GM18498 (cell line): ENCODE measurements at regions not wholly inside any gene's neighbourhood (a gene's known extent, or its start where the extent isn't known, plus 50 kb on each side); places are given as distances from the start of the nearest gene placed in this dataset.

Experiments
- ATAC-seq: cut with Tn5 transposase; IDR thresholded peaks from one replicate; pipeline ENCODE4 v1.9.1; 2021; ENCODE audit warnings: mild to moderate bottlenecking, moderate library complexity; ENCODE audit not compliant: unreplicated experiment

DNA sequence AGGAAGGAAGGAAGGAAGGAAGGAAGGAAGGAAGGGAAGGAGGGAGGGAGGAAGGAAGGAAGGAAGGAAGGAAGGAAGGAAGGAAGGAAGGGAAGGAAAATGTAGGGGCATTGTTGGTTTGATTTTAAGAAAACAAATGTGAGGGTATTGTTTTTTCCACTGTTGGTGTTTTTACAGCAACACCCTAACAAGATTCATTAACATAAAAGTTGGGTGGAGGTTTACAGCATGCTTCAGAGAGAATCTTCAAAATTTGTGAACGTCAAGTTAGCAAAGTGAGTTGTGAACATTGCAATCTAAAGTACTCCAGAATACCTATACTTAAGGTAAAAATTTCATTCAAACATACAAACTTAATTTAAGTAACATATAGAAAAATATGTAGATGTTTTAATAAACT is 200.2 kb upstream of the ID4 start:
- ATAC-seq, result no peak

DNA sequence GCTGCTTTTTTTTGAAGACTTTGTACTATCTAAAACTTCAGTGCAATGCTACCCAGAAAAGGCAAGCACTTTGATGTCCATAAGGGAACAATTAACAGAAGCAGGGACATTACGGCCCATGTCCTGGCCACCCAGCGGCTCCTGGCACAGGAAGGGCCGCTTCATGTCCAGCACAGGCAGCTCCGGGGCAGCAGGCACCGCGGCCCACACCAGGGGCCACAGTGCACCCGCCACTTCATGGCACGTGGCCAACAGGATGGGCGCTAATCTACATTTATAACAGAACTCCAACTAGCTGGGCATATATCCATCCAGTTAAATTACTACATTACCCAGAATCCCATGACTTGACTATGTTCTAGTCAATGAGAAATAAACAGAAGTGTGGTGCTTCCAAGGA is 198.2 kb upstream of the ID4 start:
- no peak for ATAC-seq

DNA sequence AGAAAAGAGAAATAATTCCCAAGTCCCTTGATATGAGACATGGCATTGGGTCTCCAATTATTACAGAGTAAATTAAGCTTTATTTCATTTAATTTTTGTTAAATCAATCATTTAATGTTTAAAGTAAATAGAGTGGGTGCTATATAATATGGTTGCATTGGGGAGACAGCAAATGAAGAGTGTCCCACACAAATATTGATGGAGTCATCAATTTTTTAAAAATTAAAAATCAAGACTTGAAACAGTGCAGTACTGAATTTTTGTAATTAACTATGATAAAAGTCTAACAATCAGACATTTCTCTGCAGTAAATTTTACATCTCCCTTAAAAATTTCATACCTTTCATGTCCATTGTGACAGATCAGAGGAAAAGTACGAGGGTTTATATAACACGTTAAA is 193.9 kb upstream of the ID4 start:
- ATAC-seq, result no peak

DNA sequence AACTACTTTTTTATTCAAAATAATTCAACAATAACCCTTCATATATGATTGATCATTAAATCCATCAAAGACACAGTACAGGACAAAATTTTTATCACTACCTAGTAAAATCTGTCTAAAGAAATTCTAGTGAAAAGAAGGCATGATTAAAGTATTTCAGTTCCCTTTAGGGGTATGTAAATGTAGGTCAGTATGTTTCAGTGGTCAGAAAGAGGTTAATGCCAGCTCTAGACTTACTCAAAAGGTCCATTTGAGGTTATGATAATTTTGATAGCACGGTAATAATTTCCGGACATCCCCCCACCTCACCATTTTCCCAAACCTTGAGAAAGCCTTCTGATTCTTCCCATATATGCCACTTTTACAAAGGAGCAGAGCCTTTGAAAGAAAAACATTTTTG is 193.5 kb upstream of the ID4 start:
- no peak for ATAC-seq

DNA sequence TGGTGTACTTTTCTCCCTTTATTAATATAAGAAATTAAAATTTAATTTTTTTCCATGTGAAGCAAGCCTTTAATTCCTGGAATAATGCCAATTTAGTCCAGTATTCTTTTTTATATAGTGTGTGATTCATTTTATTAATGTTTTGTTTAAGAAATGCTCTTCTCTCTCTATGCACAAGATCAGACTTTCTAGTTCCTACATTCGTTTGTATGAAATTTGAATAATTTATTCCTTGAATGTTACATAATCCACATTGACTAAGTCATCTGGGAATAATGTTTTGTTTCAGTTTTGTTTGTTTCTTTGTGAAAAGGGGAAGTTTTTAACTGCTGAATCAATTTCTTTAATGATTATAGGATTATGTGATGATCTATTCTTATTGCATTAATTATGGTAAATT is 181.4 kb upstream of the ID4 start:
- ATAC-seq, result no peak

DNA sequence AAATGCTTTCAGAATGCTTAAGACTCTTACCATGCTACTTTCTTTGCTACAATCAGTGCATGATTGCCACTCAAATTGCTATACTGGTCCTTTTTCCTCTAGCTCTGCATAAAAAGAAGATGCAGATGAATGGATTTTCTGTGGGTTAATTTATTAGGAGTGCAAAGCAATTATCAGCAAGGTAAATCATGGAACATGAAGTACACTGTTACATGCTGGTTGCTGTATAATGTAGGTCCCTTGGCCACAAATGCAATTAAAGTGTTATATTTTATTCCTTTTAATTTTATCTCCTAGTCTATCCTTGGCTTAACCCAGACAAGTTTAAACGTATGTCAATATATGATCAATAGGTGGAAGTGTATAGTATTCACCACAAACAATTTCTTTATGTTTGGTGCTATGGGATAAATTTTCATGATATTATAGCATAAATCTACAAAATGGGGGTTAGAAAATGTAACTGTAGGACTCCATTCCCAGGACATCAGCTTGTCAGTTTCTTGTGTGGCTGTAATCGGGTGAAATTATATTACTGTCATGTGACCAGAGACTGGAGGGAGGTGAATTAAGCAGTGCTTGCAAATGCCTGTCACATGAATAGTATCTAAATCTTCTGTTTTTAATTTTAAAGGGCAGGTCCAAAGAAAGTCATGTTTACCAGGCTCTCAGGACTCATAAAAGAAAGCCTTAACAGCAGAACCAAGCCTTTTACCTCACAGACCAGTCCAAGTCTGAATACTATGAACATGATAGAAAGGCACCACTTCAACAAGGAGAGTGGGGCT is 176.9 kb upstream of the ID4 start:
- ATAC-seq, result no peak

DNA sequence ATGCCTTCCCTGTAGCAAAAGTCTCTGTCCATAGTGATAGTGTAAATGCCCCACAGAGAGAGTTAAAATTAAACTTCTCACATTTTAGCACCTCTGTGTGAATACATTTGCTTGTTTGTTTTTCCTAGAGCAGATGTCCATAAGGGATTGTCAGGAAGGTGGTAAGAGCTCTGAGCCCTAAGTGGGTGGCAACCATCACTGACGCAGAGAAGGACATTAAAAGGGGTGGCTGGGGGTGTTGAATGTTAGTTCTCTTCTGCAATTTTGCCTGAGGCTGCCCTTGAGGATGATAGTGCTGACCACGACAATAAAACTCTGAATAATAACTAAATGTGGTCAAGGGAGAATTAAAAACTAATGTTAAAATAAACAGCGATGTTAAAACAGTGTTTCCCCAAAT is 174.3 kb upstream of the ID4 start:
- ATAC-seq, result no peak

DNA sequence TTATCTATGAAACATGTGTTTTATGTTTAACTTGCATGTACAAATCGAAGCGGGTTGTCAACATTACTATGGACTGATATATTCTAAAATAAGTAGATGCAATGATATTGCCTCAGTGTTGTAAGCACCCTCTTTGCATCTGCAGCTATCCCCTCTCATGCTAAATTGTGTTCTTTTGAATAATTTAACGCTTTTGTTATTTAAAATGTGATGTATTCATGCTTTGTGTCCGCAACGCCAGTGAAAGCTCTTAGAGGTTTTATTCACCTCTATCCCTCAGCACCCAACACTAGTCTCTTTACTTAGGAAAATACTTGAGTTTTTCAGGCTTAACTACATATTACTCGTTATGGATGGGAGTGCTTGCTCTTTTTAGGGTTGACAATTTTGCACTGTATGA is 173.7 kb upstream of the ID4 start:
- no peak for ATAC-seq

DNA sequence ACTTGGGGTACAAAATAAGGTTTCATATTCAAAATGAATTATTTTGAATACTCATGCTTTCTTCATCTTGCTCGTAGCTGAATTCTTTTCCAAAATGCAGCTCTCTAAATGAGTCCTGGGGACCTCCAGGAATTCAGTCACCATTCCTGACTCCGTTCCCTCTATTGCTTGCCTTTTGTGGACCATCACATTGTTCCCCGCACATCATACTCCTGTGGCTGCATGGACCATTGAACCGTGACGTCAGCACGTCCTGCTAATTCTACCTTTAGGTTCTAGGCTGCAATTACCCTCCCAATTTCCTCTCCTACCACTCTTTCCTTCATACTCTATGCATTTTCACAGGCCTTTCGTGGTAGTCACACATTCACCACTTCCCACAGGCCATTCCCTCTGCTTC is 173.1 kb upstream of the ID4 start:
- ATAC-seq, result no peak

DNA sequence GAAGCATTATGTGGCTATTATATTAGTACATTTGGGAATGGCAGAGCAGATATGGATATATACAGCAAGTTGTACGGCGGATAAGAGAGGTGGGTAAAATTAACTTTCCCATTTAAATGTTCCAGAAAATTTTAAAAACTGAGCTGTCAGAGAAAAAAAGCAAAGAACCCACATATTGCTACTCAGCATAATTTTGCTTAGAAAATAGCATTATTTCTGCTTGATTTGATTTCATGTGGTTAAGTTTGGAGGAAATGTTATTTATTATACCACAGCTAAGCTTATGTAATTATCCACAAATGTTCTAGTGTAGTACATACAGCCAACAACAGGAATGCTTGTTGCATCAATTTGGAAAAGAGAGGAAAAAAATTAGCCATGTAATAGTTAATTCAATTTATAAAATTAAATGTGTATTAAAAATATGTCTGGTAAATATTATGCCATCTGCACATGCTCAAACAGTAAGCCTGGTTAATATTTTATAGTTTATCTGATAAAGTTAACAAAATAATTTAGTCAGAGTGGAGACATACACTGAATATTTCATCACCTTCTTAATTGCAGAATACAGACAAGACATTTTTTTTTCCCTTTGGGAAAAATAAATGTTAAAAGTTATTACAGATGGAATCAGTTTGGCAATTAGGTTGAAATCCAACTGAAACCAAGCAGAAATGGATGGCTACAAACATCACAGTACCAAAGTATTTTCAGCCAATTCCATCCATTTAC is 172.1 kb upstream of the ID4 start:
- no peak for ATAC-seq

DNA sequence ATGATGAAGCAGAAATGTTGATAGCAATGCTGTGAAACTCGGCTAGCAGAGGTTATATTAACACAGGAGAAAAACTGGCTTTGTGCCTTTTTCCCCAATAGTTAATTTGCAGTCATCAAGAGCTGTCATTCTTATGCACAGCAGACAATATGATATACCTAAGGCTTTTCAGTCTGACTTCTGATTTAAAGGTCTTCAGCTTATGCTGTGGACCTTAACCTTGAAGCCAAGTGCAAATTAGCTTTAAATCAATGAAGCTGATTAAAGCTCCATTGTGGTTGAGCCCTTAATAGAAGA is 171.6 kb upstream of the ID4 start:
- no peak for ATAC-seq

DNA sequence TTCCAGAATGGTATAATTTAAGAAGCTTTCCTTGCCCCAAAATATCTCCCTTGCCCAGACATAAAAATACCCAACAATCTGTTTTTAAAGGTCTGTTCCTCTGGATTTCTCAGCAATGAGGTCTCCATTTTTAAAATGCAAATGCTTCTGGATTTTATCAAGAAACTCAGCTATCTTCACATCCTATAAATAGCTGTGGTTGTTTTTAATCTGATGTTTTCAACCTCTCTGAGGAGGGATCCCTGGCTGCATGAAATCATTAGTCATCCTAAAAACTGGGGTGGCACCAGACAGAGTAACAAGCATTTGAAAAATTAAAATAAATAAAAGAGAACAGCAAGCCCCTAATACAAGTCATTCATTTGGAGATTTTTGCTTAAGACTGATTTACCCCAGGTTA is 168.5 kb upstream of the ID4 start:
- no peak for ATAC-seq

DNA sequence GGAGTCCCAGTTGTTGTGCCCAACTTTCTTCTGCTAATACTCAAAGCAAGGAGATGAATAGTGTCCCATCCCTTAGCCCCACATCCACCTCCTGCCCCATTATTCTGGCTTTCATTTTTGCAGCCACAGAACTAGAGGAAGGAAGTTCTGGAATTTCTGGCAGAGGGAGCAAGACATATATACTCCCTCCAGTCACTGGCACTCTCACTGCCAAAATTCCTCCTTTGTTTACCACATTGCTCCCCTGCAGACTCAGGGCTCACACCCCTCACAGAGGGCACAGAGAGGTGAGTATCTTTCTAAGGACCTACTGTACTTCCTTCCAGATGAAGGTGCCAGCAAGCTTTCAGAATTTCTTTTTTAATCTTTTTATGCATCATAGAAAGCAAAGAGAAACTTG is 168.0 kb upstream of the ID4 start:
- no peak for ATAC-seq

DNA sequence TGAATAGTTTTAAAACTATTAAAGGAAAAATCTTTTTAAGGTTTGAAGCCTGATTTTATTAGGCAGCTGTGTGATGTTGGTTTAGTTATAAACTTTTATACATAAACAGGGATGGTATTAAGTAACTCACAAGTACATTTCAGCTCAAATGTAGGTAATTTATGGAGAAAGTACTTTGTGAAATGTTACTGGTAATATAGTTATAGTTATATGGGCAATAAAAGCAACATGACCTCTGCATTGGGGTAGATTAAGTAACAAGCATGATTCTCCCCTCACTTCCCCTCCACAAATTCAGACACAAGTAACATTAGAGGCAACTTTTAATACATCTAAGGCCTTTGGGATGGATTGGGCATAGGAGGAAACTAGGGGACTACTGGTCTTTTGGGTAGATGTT is 154.3 kb upstream of the ID4 start:
- no peak for ATAC-seq

DNA sequence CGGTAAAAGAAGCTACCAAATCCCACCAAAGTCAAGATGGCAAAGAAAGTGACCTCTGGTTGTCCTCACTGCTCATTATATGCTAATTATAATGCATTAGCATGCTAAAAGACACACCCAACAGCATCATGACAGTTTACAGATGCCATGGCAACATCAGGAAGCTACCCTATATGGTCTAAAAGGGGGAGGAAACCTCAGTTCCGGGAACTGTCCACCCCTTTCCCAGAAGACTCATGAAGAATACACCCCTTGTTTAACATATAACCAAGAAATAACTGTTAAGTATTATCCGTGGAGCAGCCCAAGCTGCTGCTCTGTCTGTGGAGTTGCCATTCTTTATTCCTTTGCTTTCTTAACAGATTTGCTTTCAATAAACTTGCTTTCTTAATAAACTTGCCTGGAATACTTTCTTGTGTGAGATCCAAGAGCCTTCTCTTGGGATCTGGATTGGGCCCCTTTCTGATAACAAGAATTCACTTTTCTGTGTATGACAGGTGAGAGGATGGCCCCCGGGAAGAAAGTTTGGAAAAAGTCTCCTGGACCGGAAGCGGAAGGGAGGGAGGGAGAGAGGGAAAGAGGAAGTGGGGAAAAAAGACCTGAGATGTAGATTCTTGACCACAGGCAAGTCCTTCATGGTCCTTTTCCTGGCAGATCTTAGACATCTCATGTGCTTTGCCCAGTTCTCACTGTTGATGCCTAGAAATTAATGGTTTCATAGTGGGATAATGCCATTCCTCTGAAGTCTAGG is 146.7 kb upstream of the ID4 start:
- no peak for ATAC-seq

DNA sequence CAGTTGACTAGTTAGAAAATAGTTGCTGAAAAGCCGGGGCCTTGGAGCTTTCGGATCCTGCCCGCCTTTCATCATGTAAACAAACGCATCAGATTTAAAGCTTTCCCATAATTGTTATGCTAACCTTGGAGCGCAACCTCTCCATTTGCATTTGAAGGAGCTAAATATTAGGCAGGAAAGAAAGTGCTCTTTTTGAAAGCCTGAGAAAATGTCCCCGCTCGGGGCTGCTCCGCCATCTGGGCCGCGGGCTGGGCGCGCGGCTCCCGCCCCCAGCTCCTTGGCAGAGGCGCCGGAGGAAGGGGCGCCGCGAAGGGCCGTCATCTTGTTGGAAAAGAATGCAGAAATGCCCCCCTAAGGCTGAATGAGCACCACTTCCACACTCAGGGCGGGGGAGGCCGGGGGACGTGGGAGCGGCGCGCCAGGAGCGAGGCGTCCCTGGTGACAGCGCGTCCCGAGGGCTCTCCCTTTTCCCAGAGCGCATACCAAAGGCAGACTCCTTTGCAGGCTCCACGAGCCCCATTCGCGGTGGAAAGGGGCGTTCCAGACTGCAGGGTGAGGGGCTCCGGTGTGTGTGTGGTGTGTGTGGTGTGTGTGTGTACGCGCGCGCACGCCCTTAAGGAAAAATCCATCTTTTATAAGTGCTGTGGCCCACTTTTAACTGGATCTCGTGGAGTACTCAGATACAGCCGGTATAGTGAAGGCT is 145.6 kb upstream of the ID4 start:
- ATAC-seq, result no peak

DNA sequence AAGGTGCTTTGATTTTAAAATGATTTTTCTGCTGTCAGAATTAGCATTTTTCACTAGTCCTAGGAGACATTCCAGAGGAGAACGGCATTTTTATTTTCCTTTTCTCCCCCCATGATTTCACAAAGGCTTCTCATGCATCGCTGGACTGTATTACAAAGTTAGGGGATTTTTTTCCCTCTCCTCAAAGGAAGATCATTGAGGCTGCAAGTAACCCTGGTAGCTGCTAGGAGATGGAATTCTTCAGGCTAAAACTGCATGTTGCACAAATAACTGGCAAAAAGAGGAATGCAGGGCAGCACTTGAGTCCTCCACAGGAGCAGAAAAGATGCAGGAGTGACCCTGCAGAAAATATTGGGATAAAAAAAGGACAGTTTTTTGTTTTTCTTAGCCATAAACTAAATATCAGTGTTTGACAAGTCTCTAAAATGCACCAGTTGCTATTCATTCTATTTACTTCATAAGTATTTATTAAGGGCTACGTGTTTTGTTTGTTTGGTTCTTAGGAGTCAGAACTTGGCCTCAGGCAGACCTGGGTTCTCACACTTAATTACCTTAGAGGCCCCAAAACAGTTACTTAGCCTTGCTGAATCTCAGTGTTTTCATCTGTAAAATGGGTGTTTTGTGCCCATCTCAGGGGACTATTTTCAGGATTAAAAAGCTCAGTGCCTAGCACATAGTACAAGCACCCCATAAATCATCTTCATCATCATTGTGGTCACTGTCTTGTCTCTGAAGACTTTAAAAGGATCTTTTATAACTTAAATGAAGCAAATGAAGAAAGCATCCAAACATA is 144.5 kb upstream of the ID4 start:
- no peak for ATAC-seq

DNA sequence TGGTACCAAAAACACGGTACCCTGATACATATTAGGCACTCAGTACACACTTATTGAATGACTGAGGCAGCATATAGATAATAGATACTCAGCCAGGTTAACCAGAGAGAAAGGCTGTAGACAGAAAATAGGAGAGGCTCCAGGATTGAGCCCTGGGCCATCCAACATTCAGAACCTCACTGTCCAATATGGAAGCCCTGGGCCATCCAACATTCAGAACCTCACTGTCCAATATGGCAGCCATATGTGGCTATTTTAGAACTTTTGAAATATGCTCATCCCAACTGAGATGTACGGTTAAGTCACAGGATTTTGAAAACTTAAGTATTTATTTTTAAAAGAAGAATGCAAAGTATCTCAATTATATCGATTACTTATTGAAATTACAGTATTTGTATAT is 142.5 kb upstream of the ID4 start:
- ATAC-seq, result no peak

DNA sequence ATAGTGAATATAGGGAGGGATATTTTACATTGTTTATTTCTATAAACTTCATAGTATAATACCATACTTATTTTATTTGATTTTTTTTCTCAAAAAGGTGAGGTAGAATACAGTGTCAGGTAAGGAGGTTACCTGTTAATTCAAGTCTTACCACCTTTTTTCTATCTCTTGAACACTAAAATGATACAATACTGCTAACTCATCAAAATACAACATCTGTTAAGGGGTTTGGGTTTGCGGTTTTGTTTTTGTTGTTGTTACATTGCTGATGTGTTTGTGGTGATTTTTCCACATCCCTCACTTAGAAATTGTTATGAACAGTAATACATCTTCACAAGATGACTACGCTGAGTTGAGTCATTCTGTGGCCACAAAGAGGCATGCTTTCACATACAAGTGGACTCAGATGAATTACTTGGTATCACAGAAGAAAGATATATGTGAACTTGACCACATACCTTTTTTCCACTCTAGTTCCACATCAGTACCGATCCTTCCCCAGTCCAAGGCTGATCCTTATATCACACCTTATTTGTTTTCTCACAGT is 139.4 kb upstream of the ID4 start:
- no peak for ATAC-seq

DNA sequence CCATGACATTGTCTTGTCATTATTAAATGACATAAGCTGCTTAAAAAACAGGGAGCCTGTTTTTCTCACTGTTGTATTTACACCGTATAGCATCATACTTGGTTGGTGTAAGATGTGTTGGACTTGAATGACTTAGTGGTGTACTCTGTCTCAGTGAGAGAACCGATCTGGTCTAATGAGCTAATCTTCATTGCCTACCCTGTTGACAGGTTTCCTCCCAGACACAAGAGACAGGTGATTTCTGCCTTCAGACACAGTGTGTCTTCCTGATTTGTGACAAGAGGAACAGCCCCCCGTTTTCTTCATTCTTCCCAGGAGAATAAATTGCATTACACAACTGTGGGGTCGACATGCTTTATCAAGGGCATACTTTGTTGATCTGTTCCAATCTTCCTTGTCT is 137.2 kb upstream of the ID4 start:
- ATAC-seq, result no peak

DNA sequence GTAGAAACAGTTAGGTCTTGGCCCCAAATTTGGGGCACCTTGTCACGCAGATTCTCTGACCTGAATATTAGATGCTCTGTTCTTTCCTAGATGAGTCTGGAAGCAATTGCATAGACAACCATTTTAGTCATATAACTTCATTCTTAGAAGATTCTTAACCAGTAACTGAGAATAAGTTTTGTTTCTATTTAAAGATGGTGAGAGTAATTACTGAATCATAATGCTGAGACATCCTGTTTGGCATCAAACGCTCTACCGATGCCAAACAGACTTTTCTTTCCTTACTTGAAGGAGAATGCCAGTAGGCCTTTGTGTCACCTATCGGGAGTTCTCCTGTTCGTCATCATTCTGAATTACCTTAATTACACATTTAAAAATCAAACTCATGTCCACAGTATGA is 131.6 kb upstream of the ID4 start:
- no peak for ATAC-seq
